Brain microvascular endothelial cell (primary cell): ENCODE measurements at regions not wholly inside any gene's neighbourhood (a gene's known extent, or its start where the extent isn't known, plus 50 kb on each side); places are given as distances from the start of the nearest gene placed in this dataset.
"Not testable (repeated sequence)": the region's sequence is repeated elsewhere in the genome, so short reads cannot be mapped to it uniquely, and the experiment has no call there.

Experiments used
- DNase-seq: peaks from one replicate; pipeline ENCODE4 v3.0.0-alpha.2; 2020
- H3K27ac ChIP-seq: fragments of 250-450 bp; sonication (Bioruptor Pico); 2 replicates; pipeline ENCODE4 v1.5.1; 2020; ENCODE audit warnings: mild to moderate bottlenecking, moderate library complexity
- H3K27me3 ChIP-seq: fragments of 250-450 bp; sonication (Bioruptor Pico); replicated peaks from 2 replicates; pipeline ENCODE4 v1.5.1; 2020; ENCODE audit warnings: mild to moderate bottlenecking
- H3K36me3 ChIP-seq: fragments of 250-450 bp; sonication (Bioruptor Pico); replicated peaks from 2 replicates; pipeline ENCODE4 v1.5.1; 2020; ENCODE audit warnings: mild to moderate bottlenecking
- H3K4me3 ChIP-seq: 2 replicates; pipeline ENCODE4 v1.5.1; 2011; ENCODE audit warnings: low read depth, mild to moderate bottlenecking, control low read depth, low read length, moderate library complexity
- CTCF ChIP-seq: IDR thresholded peaks from 2 replicates; pipeline ENCODE4 v1.5.1; 2011; ENCODE audit warnings: low read depth, mild to moderate bottlenecking, moderate library complexity, low read length, control low read depth, inconsistent platforms; ENCODE audit errors: missing control alignments
- in situ Hi-C: cut with HindIII; loops from 2 replicates; pipeline ENCODE4 v1.10.0; 2017; ENCODE audit warnings: low sequenced_read_pairs, low pct_ligation_motif_present

GRCh38 chr4:106795326-106795725, 240.8 kb downstream of the DKK2 start:
- Histone ChIP-seq H3K4me3 (no peak overlapping the region), H3K36me3 (no peaks in the 10 kb centered on the region), H3K27ac (no peak overlapping the region), H3K27me3 (no peaks in the 10 kb centered on the region)
- in situ Hi-C loops, result no loop called here
- no peak for TF ChIP-seq CTCF
- no peak for DNase-seq

- Histone ChIP-seq H3K27ac (no peak overlapping the region), H3K36me3 (no peaks in the 10 kb centered on the region), H3K27me3 (no peaks in the 10 kb centered on the region), H3K4me3 (no peak overlapping the region)
- in situ Hi-C loops, result no loop called here
- no peak for TF ChIP-seq CTCF
- no peak for DNase-seq
These were observed 242.2 kb downstream of the DKK2 start for GRCh38 chr4:106793933-106794332.

GRCh38 chr4:106775636-106776035, 260.5 kb downstream of the DKK2 start:
- no peak overlapping the region for H3K4me3 ChIP-seq
- no peak for TF ChIP-seq CTCF
- no peak overlapping the region for H3K27ac ChIP-seq
- in situ Hi-C loops, result no loop called here
- DNase-seq, result no peak
- H3K36me3 ChIP-seq, result no peaks in the 10 kb centered on the region
- no peaks in the 10 kb centered on the region for H3K27me3 ChIP-seq

GRCh38 chr4:106774055-106774454, 262.1 kb downstream of the DKK2 start:
- H3K4me3 ChIP-seq, H3K27ac ChIP-seq, H3K27me3 ChIP-seq, H3K36me3 ChIP-seq, in situ Hi-C loops, DNase-seq: not testable (repeated sequence)

GRCh38 chr4:106773076-106773905, 262.8 kb downstream of the DKK2 start:
- no peaks in the 10 kb centered on the region for H3K27me3 ChIP-seq
- H3K36me3 ChIP-seq, result no peaks in the 10 kb centered on the region
- TF ChIP-seq CTCF, result no peak
- no peak overlapping the region for H3K4me3 ChIP-seq
- H3K27ac ChIP-seq, result no peak overlapping the region
- DNase-seq, result peak; percentile 14
- in situ Hi-C loops, result no loop called here

GRCh38 chr4:106767991-106768390, 268.1 kb downstream of the DKK2 start:
- H3K27ac ChIP-seq, result no peak overlapping the region
- no peak for TF ChIP-seq CTCF
- H3K36me3 ChIP-seq, result no peaks in the 10 kb centered on the region
- H3K4me3 ChIP-seq, result no peak overlapping the region
- no peaks in the 10 kb centered on the region for H3K27me3 ChIP-seq
- no peak for DNase-seq
- in situ Hi-C loops, result no loop called here
